ENCODE measurements at regions not wholly inside any gene's neighbourhood (a gene's known extent, or its start where the extent isn't known, plus 50 kb on each side); places are given as distances from the start of the nearest gene placed in this dataset.
A peak's percentile ranks its signal among the peaks of the same experiment; 100 is the strongest.
"Not testable (repeated sequence)": the region's sequence is repeated elsewhere in the genome, so short reads cannot be mapped to it uniquely, and the experiment has no call there.

DNA sequence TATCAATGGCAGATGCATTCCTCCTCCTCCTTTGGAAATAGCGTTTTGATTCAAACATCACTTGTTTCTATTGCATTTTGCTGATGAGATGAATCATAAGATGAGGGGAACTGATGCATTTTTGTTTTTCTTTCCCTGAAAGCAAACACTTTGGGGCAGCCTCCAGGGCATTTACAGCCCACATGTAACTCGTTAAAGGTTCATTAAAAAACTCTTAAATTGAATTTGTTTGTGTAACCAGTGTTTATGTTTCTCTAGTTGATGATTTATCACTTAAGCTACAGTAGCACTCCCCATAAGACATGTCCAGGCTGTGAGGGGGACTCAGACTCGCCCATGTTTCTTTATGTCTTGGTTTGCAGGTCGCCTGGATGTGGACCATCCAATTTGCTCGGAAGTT, 246.1 kb upstream of the ANKH start:
- H3K27me3 Mint-ChIP-seq: no peaks in the 10 kb centered on the region
- no peaks in the 10 kb centered on the region for H3K4me1 Mint-ChIP-seq
- H3K27ac Mint-ChIP-seq: no peak overlapping the region
- no peak overlapping the region for H3K4me3 Mint-ChIP-seq
- peaks cover 1% of the 10 kb centered on the region for H3K36me3 Mint-ChIP-seq
- peaks cover 2 to 13% (median 3%) of the 10 kb centered on the region in 3 donors for H3K9me3 Mint-ChIP-seq

DNA sequence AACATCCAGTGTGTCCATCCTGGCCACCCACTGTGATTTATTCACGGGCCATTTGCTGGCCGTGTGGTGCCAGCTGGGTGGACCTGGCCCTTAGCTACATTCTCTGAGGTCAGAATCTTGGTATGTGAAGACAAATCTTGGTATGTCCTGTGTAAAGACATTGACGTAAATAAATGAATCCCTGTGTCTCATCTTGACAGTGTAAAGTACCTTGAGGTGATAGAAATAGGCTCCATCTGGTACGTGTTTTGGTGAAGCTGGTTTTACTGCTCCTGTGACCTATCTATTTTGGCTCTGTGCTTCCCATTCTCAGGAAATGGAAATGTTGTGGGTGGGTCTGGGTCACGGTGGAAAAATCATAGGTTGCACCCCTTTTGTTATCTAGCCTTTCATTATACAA, 245.4 kb upstream of the ANKH start:
- no peaks in the 10 kb centered on the region for H3K4me1 Mint-ChIP-seq
- H3K27me3 Mint-ChIP-seq: no peaks in the 10 kb centered on the region
- H3K36me3 Mint-ChIP-seq: peaks cover 1% of the 10 kb centered on the region
- no peak overlapping the region for H3K4me3 Mint-ChIP-seq
- H3K27ac Mint-ChIP-seq: peak overlapping the region in 1 of 3 donors; percentile 2
- H3K9me3 Mint-ChIP-seq: peaks cover 2 to 8% (median 3%) of the 10 kb centered on the region in 3 donors

DNA sequence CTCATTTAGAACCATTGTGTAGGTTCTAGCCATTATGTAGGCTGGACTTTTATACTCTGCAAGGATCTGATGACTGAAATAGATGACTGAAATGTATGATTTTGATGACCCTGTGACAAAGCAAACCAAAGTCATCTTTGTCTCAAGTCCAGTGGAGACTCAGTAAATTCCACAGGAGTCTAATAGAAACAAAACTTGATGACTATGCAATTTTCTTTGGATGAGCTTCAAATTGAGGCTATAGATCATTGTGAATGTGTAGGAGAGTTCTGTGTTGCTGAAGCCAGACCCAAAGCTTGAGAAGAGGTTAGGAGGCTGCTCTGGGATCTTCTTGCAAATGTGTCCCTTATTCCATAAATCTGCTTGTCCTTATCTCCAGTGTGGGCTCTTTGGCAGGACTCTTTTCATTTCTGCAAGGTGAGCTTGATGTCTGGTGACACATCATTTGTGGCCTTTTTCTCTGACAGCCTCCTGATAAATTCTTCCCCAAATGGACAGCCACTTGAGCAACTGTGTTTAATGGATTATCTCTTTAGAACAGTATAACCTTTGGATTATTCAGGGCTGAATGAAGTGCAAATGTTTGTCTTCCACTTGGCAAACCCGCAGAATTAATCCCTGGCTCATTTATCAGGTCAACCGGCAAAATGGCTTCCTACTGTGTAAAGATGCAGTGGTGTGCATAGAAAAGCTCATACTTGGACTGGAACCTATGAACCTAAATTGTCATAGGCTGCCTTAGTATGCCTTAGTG, 235.1 kb upstream of the ANKH start:
- Mint-ChIP-seq H3K27me3 (no peaks in the 10 kb centered on the region), H3K27ac (no peak overlapping the region), H3K36me3 (no peaks in the 10 kb centered on the region), H3K9me3 (peaks cover 0 to 2% (median 0%) of the 10 kb centered on the region in 3 donors), H3K4me3 (no peak overlapping the region), H3K4me1 (peaks cover 0 to 2% (median 0%) of the 10 kb centered on the region in 3 donors)

DNA sequence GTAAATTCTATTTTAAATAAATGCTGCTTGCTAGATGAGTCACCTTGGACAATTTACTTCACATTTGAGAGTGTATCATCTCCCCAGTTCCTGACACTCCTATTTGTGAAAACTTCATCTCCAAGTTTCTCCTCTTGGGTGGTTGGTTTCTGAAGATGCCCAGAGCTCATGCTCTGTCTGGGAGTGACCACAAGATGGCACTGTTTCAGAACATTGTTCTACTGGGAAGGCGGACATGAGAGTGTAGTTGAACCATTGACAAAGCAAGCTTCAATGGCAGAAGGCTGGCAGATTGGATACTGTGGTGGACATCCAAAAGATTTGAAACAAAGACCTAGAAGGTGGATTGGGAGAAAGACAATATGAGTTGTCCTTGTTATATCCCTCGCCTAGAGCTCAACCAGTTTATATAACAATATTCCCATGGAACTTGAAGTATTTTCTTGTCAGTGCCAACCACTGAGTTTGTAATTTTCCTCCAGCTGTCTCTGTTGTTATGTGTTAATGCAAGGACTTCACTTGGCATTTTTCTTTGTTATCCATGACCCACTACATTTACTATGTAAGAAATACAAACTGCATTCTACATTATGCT, 234.3 kb upstream of the ANKH start:
- no peak overlapping the region for H3K27ac Mint-ChIP-seq
- no peak overlapping the region for H3K4me3 Mint-ChIP-seq
- peaks cover 0 to 6% (median 2%) of the 10 kb centered on the region in 3 donors for H3K9me3 Mint-ChIP-seq
- H3K27me3 Mint-ChIP-seq: no peaks in the 10 kb centered on the region
- no peaks in the 10 kb centered on the region for H3K36me3 Mint-ChIP-seq
- peaks cover 0 to 2% (median 0%) of the 10 kb centered on the region in 3 donors for H3K4me1 Mint-ChIP-seq

DNA sequence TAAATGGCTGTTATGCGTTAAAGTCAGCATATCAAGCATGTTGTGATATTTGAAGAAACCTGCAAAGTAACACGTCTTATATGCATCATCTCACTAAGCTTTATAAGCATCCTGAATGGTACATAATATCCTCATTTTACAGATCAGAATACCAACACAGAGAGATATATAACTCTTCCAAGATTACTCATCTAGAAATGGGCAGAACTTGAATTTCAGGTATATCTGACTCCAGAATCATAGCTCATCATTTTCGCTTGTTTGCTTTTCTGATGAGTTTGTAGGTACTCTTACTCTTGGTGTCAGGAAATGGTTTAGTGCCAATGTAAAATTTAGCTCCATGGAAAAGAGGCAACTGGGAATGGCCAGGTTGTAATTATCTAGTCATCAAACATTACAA, 232.3 kb upstream of the ANKH start:
- Mint-ChIP-seq H3K4me3 (no peak overlapping the region), H3K36me3 (no peaks in the 10 kb centered on the region), H3K9me3 (peaks cover 0 to 10% (median 0%) of the 10 kb centered on the region in 3 donors), H3K27ac (no peak overlapping the region), H3K4me1 (peaks cover 0 to 2% (median 0%) of the 10 kb centered on the region in 3 donors), H3K27me3 (no peaks in the 10 kb centered on the region)

DNA sequence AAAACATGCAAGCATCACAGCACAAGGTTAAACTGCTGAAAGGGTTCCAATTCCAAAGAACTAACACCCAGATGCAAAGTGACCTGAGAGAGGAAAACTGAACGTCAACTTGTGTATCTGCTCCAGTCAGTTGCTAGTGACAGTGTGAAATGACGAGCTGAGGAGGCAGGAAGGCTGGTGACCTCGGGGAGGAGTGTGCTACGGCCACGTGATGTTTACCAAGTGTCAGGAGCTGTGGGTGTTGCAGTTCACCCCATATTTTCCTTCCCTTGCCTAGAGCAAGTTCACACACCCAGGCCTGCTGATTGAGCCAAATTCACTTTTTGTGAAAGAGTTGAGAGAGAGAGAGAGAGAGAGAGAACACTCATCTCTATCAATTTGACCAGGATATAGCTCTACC, 231.6 kb upstream of the ANKH start:
- H3K4me3 Mint-ChIP-seq: no peak overlapping the region
- peaks cover 0 to 2% (median 0%) of the 10 kb centered on the region in 3 donors for H3K4me1 Mint-ChIP-seq
- H3K27ac Mint-ChIP-seq: no peak overlapping the region
- no peaks in the 10 kb centered on the region for H3K27me3 Mint-ChIP-seq
- no peaks in the 10 kb centered on the region for H3K36me3 Mint-ChIP-seq
- peaks cover 0 to 11% (median 0%) of the 10 kb centered on the region in 3 donors for H3K9me3 Mint-ChIP-seq

DNA sequence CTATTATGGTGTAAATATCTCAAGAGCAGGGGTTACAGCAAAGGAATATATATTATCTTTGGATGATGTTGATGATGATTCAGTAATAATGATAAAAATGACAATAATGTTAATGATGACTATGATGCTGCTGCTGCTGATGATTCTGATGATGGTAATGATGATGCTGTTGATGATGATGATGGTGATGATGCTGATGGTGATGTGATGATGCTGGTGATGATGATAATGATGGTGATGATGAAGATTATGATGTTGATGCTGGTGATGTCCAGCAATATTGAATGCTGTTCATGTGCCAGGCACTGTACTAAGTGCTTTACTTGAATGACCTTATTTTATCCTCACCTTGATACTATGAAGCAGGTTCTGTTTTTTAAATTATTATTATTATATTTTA, 226.0 kb upstream of the ANKH start:
- Mint-ChIP-seq H3K27me3 (peaks cover 2% of the 10 kb centered on the region), H3K27ac (no peak overlapping the region), H3K4me1 (no peaks in the 10 kb centered on the region), H3K36me3 (no peaks in the 10 kb centered on the region), H3K9me3 (peaks cover 0 to 11% (median 5%) of the 10 kb centered on the region in 3 donors), H3K4me3 (no peak overlapping the region)

DNA sequence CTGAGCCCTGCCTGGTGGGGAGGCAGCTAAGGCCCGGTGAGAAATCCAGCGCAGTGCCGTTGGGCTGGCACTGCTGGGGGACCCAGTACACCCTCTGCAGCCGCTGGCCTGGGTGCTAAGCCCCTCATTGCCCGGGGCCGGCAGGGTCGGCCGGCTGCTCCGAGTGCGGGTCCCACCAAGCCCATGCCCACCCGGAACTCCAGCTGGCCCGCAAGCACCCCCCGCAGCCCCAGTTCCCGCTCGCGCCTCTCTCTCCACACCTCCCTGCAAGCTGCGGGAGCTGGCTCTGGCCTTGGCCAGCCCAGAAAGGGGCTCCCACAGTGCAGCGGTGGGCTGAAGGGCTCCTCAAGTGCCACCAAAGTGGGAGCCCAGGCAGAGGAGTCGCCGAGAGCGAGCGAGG, 225.1 kb upstream of the ANKH start:
- H3K27me3 Mint-ChIP-seq, H3K27ac Mint-ChIP-seq, H3K4me3 Mint-ChIP-seq, H3K4me1 Mint-ChIP-seq, H3K36me3 Mint-ChIP-seq: not testable (repeated sequence)
- H3K9me3 Mint-ChIP-seq: peaks cover 0 to 11% (median 5%) of the 10 kb centered on the region in 3 donors

DNA sequence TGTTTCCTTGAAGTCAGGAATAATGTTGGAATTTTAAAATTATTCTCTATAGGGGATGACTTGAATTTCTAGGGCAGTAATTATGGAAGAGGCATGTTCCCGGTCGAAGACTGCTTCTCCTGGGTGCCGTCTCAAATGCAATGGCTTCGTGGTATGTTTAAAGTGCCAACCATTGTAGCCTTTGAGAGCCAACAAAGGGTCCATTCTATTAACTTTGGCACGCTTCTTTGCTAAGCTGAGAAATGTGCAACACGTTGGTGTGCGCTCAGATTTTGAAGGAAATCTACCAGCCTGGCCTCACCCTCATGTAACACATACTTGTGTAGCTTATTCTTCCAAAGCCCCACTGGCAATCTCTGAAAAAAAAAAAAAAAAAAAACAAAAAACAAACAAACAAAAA, 221.2 kb upstream of the ANKH start:
- no peaks in the 10 kb centered on the region for H3K36me3 Mint-ChIP-seq
- no peak overlapping the region for H3K27ac Mint-ChIP-seq
- no peaks in the 10 kb centered on the region for H3K4me1 Mint-ChIP-seq
- H3K27me3 Mint-ChIP-seq: peaks cover 4% of the 10 kb centered on the region
- H3K4me3 Mint-ChIP-seq: no peak overlapping the region
- peaks cover 3 to 5% (median 5%) of the 10 kb centered on the region in 3 donors for H3K9me3 Mint-ChIP-seq

DNA sequence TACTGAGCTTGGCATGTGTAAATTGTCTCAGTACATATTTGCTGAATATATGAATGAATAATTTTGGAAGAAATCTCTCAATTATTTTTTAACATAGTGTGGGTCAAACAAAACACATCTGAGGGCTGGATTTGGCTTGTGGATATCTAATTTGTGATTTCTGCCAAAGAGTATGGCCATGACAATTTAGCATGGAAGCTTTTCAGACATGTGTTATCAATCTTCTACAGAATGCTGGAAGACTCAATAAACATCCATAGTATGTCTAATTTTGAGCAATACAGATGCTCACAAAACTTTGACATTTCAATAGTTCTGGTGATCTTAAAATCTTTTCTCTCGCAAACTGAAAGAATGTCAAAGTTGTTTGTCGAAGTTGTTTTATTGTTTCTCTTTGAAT, 214.1 kb upstream of the ANKH start:
- H3K4me1 Mint-ChIP-seq: no peaks in the 10 kb centered on the region
- H3K9me3 Mint-ChIP-seq: peaks cover 0 to 5% (median 0%) of the 10 kb centered on the region in 3 donors
- no peak overlapping the region for H3K27ac Mint-ChIP-seq
- H3K4me3 Mint-ChIP-seq: no peak overlapping the region
- peaks cover 2% of the 10 kb centered on the region for H3K27me3 Mint-ChIP-seq
- no peaks in the 10 kb centered on the region for H3K36me3 Mint-ChIP-seq

DNA sequence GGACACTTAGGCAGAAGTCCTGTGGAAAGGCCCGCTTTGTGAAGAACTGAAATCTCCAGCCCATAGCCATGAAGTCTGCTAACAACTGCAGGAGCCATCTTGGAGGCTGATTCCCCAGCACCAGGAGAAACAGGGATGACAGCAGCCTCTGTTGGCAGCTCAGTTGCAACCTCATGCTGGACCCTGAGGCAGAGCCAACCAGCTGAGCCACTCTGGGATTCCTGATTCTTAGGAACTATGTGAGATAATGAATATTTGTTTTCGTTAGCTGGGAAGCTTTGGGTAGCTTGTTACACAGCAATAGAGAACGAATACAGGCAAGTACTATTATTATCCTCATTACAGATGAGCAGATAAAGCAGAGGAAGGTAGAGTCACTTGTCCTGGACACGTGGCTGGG, 210.5 kb upstream of the ANKH start:
- no peaks in the 10 kb centered on the region for H3K9me3 Mint-ChIP-seq
- peaks cover 2% of the 10 kb centered on the region for H3K27me3 Mint-ChIP-seq
- H3K27ac Mint-ChIP-seq: no peak overlapping the region
- H3K36me3 Mint-ChIP-seq: no peaks in the 10 kb centered on the region
- H3K4me3 Mint-ChIP-seq: no peak overlapping the region
- H3K4me1 Mint-ChIP-seq: no peaks in the 10 kb centered on the region

DNA sequence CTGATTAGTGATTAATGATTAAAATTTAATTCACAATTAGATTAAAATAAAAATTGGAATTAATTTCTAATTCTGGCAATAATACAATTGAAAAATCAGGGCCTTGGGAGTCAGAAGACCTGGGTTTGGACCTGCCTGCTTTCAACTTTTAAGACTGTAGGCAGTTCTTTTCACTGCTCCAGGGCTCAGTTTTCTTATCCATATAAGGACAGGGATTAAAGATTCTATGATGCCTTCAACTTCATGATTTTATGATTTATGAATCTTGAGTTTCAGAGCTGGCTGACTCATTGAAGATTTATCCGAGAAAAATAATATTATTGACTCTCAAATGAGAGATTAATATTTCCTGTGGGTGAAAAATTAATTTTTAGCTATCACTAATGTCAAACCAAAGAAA, 208.6 kb upstream of the ANKH start:
- H3K27ac Mint-ChIP-seq: no peak overlapping the region
- no peak overlapping the region for H3K4me3 Mint-ChIP-seq
- no peaks in the 10 kb centered on the region for H3K4me1 Mint-ChIP-seq
- H3K9me3 Mint-ChIP-seq: no peaks in the 10 kb centered on the region
- H3K27me3 Mint-ChIP-seq: peaks cover 4% of the 10 kb centered on the region
- no peaks in the 10 kb centered on the region for H3K36me3 Mint-ChIP-seq

DNA sequence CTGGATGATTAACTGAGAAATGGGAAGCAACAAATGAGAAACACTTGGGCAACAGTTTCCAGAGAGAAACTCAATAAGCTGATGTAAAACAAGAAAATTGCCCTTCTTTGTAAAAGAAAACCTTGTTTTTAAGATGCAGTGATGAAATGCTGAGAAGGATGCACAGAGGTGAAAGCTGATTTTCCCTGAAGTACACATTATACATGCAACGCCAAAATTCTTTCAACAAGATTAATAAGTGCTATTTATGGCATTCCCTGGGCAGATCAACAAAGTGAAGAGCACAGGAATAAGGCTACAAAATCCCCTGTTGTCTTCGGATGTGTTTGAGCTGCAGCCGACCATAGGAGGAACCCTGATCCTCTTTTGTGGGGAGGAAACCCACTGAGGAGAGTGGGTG, 208.0 kb upstream of the ANKH start:
- H3K9me3 Mint-ChIP-seq: no peaks in the 10 kb centered on the region
- H3K27ac Mint-ChIP-seq: no peak overlapping the region
- peaks cover 4% of the 10 kb centered on the region for H3K27me3 Mint-ChIP-seq
- no peaks in the 10 kb centered on the region for H3K36me3 Mint-ChIP-seq
- no peak overlapping the region for H3K4me3 Mint-ChIP-seq
- no peaks in the 10 kb centered on the region for H3K4me1 Mint-ChIP-seq

DNA sequence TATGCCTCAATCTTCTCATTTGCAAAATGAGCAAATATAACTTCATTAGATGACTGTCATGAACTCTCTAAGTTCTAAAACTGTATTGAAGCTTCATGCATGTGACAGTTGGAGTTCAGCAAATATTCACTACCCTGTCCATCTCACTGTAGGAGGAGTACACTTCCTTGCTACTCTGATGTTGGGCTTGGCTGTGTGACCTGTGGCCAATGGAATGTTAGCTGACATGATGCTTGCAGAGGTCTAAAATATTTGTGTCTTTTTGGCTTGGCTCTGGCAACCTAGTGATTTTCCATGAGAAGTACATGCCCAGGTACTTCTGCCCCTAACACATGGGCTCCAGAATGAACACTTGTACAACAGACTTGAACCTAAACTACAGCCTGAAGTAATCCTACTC, 203.1 kb upstream of the ANKH start:
- no peak overlapping the region for H3K27ac Mint-ChIP-seq
- H3K4me1 Mint-ChIP-seq: peaks cover 0 to 1% (median 0%) of the 10 kb centered on the region in 3 donors
- no peaks in the 10 kb centered on the region for H3K9me3 Mint-ChIP-seq
- no peak overlapping the region for H3K4me3 Mint-ChIP-seq
- peaks cover 4% of the 10 kb centered on the region for H3K27me3 Mint-ChIP-seq
- H3K36me3 Mint-ChIP-seq: no peaks in the 10 kb centered on the region

DNA sequence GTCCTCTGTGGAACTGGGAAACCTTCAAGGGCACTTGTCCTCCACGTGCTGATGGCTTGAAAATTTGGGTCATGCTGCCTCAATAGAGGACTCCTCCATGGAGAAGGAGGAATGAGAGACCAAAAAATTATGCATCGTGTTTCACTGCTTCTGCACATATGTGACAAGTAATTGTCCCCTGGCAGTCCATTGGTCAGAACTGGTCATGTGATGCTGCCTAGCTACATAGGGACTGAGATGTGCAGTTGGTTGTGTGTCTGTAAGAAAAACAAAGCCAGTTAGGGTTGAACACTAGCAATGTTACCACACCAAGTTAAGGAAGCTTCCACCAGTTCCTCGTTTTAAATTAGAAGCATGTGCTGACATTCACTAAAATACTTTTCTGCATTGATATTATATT, 201.9 kb upstream of the ANKH start:
- peaks cover 2% of the 10 kb centered on the region for H3K27me3 Mint-ChIP-seq
- peaks cover 0 to 1% (median 0%) of the 10 kb centered on the region in 3 donors for H3K4me1 Mint-ChIP-seq
- no peak overlapping the region for H3K27ac Mint-ChIP-seq
- H3K4me3 Mint-ChIP-seq: no peak overlapping the region
- H3K36me3 Mint-ChIP-seq: no peaks in the 10 kb centered on the region
- H3K9me3 Mint-ChIP-seq: no peaks in the 10 kb centered on the region

DNA sequence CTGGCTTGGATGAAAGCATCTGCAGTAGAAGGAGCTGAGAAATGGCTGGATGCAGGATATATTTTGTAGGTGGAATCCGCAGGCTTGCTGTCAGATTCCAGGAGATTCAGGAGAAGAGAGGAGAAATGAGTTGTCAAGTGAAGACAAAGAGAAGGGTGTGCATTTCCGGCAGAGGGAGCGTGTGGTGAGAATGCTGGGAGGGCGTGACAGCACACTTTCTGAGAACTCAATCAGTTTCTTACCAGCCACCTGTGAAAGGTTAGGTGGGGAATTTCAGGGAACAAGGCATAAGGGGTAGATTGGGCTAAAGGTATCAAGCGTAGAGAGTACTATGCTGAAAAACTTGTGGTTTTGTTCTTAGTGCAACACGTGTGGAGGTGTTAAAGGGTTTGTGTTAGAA, 199.3 kb upstream of the ANKH start:
- H3K36me3 Mint-ChIP-seq: no peaks in the 10 kb centered on the region
- no peaks in the 10 kb centered on the region for H3K9me3 Mint-ChIP-seq
- no peak overlapping the region for H3K4me3 Mint-ChIP-seq
- no peaks in the 10 kb centered on the region for H3K27me3 Mint-ChIP-seq
- H3K4me1 Mint-ChIP-seq: peaks cover 0 to 1% (median 0%) of the 10 kb centered on the region in 3 donors
- no peak overlapping the region for H3K27ac Mint-ChIP-seq

All from IgD-negative memory B cell (primary cell).